SH-SY5Y (cell line): ENCODE measurements at regions not wholly inside any gene's neighbourhood (a gene's known extent, or its start where the extent isn't known, plus 50 kb on each side); places are given as distances from the start of the nearest gene placed in this dataset.

Experiments used
- GATA2 ChIP-seq: IDR thresholded peaks from 2 replicates; pipeline ENCODE4 v1.6.1; 2011; ENCODE audit warnings: mild to moderate bottlenecking, low read depth, low read length
- GATA3 ChIP-seq: IDR thresholded peaks from 2 replicates; pipeline ENCODE4 v1.6.1; 2011; ENCODE audit warnings: low read depth, mild to moderate bottlenecking, low read length, moderate library complexity

- TF ChIP-seq GATA3 (no peak), GATA2 (no peak)
Measured at GRCh38 chr7:125278318-125278717, 348.7 kb upstream of the POT1 start.

DNA sequence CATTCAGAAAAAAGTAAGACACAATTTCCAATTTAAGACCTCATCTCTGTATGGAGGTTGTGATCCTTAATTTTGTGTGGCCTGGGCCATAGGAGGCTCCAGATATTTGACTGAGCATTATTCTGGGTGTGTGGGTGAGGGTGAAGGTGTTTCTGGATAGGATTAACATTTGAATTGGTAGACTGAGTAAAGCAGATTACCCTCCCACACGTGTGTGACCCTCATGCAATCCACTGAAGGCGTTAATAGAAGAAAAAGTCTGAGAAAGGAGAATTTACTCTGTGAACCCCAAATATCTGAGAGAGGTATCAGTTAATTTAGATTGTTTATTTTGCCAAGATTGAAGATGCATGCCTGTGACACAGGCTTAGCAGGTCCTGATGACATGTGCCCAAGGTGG is 328.0 kb upstream of the POT1 start:
- TF ChIP-seq GATA2 (no peak), GATA3 (no peak)

DNA sequence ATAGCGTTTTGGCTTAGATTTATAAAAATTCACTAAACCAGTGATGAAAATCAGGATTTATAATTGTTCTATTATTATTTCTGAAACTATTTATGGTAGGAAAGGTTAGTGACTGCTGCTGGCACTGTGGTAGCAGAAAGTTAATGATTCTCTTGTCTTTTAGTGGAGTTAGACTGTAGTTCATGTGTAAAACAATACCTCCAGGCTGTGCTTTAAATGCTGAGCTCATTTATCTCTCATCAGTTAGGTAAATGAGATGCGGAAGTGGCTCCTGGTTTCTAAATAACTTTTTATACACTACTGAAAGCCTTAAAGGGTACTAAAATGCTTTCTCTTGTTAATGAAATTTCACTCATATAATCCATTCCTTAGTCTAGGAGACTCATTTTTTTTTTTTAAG is 326.8 kb upstream of the POT1 start:
- TF ChIP-seq GATA2 (no peak), GATA3 (no peak)

- TF ChIP-seq GATA3 (no peak), GATA2 (no peak)
Measured at GRCh38 chr7:125255810-125256209, 326.2 kb upstream of the POT1 start.

- TF ChIP-seq GATA3 (no peak), GATA2 (no peak)
Measured at GRCh38 chr7:125254566-125254965, 324.9 kb upstream of the POT1 start.

DNA sequence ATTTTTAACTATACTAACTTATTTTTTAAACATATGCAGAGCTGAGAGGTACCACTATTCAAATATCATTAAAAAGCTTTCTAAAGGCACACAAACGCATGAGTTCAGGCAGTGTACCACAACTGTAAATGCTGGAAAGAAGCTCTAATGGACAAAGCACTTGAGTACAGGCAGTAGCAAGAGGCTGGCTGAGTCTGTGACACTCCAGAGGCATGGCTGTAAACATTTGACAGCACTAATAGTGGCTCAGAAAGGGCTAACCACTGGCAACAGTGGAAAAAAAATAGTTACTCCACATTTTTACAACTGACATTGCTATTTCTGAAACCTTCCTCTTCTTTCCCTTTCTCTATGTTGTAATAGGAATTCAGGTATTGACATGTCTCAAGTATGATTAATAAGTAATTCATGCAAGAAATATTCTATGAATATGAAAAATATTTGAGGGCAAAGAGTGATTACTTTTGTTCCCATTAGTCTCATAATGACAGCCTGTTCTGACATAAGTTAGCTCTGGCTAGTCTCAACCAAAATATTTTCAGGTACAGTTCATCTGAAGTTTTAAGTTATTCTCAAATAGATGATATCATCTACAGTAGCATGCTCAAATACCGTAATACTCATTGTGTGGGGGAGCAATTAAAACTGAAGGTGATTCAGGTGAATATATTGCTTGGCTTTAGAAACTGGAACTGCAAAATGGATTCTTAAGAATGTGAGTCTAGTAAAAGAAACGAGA is 324.0 kb upstream of the POT1 start:
- TF ChIP-seq GATA3 (no peak), GATA2 (no peak)

DNA sequence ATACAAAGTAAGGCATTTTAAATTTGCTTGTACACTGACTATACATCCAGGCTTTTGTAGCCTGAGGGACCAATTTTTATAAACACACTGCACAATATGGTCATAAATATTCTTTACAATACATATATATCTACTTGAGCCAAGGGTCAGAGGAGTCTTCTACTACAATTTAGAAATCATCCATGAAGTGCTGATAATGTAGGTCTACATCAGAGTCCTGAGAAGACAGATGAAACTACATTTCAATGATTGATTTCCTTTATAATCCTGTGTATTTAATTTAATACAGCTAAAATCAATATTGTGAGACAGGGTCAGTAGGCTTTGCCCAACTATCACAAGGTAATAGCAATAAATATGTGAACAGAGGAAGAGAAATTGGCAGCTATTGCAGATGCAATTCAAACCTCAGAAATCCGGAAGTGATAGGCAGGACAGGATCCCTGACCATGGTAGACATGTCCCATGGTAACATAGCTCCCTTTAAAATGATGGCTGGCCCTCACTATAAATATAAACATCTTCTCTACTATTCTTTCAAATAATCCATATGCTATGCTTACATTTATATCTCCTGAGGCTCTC is 318.0 kb upstream of the POT1 start:
- no peak for TF ChIP-seq GATA3
- TF ChIP-seq GATA2, result no peak

DNA sequence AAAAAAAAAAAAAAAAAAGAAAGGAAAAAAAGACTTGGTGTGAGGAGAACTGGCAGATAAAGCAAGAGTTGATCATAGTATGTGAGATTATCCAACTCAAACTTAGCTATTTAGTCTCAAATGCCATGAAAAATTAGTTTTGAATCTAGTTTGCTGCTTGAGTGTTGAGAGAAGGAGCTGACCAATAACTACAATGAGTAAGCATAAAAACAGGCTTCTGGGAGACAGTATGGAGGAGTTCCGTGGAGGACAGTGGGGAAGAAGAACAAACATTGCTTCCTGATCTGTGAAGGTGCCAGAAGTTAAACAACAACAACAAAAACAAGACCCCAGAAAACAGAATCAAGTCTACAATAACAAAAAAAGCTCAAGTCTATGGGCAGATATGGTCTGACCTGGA is 317.1 kb upstream of the POT1 start:
- no peak for TF ChIP-seq GATA3

DNA sequence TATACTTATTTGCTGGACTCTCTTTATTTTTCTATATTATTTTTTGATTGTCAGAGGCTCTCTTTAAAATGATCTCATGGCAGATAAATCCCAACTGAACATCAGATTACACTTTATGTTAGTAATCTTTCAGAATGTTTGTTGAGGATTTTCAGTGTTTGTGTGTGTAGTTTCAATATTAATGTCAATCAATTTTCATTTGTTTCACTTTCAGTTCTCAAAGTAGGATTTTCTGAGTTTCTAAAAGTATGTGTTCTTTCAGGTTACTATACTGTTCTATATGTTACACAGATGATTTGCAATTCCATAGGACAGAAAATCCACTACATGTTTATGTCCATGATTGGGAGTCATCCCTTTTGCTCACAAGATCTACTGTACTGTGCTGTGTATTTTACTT is 311.9 kb upstream of the POT1 start:
- TF ChIP-seq GATA3 (no peak), GATA2 (no peak)

GRCh38 chr7:125222596-125222995 is 293.0 kb upstream of the POT1 start:
- no peak for TF ChIP-seq GATA2
- no peak for TF ChIP-seq GATA3

- TF ChIP-seq GATA2 (no peak), GATA3 (no peak)
Measured at GRCh38 chr7:125218076-125218475, 288.5 kb upstream of the POT1 start.

DNA sequence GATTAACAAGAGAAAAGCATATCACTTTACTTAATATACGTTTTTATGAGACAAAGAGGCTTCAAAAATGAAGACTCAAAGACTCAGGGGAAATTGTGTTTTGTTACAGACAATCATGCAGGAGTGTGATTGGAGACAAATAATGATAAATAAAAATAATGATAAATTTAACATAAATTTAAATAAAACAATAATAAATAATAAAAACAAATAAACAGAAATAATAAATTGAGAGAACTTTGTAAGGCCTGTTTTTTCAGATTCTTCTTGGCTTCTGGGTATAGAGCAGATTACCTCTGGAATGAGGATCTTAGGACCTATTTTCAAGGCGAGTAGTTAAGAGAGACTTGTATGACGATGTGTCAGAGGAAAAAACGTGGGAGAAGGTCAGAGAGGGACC is 271.4 kb upstream of the POT1 start:
- TF ChIP-seq GATA3 (no peak), GATA2 (no peak)

DNA sequence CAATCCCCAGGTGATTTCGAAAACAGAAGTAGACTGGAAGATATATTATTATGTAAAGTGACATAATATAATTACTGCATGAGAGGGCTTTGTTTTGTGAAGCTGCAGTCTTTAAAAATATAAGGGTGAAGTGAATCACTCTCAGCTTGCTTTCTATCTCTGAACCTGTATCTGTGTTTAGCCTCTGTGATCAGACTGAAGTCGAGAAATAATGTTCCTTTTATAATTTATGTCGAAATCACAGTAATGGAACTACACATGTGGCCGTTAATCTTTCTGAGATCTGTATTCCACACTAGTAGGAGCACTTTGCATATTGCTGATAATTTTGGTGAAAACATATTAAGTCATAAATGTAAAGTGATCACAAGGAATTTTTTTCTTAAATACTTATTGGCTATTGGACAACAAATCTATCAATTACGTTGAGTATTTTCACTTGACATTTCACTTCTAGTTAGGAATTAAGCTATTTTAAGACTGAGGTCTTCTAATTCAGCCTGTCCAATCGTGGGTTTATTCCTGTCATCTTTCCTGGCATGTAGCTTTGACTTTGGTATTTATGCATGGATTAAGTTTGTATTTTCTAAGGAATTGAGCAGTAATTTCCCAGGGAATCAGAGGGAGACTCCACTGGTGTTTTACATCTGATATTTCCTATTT is 268.2 kb upstream of the POT1 start:
- TF ChIP-seq GATA2, result no peak
- TF ChIP-seq GATA3, result no peak

DNA sequence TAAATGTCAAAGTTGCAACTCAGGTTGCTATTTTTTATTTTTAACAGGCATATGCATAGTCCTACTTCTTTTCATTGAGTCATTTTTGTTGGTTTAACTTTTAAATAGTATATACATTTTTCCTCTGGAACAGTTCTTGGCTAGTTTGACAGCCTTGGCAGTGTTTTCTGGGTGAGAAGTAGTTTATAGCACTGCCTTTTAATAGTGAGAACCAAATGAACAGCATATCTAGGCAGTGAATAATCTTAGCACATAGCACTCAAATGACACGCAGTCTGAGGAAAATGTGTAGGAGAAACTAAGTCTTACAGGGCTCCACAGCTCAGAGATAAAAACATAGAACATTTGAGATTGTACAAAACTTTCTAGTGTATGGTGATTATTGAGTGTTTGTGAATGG is 265.5 kb upstream of the POT1 start:
- no peak for TF ChIP-seq GATA2

DNA sequence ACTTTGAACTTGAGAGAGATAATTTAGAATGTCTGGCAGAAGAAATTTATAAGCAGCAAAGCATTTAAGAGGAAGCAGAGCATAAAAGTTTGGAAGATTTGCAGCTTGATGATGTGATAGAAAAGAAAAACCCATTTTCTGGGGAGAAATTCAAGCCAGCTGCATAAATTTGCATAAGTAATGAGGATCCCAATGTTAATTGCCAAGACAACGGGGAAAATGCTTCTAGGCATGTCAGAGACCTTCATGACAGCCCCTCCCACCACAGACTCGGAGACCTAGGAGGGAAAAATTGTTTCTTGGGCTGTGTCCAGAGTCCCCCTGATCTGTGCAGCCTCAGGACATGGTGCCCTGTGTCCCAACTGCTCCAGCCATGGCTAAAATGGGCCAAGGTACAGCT is 263.6 kb upstream of the POT1 start:
- TF ChIP-seq GATA3 (no peak), GATA2 (no peak)
